ENCODE measurements at regions not wholly inside any gene's neighbourhood (a gene's known extent, or its start where the extent isn't known, plus 50 kb on each side); places are given as distances from the start of the nearest gene placed in this dataset.

DNA sequence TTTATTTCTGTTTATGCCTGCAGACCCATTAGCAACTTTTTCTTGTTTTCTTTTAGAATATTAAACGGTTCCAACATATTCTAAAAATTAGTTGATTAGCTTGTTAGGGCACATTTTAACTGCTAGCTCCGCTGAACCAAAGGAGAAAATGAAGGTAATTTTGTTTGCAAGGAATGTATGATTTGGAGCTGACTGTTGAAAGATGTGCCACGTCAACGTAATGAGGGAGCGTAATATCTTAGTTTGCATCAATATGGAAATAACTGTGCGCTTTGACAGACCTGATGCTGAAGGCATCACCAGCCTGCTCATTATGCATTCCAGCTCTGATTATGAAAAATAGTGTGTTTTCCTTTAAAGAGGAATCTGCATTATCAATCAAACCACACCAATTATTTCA is 102.0 kb upstream of the CTBP2 start:
- ATAC-seq (no peak), DNase-seq (no peak)
- no peaks in the 10 kb centered on the region for H3K4me1 ChIP-seq (ENCODE audit: control insufficient read depth in 2 of 2, insufficient read depth in 2 of 2, low read length in 2 of 2)
- no peaks in the 10 kb centered on the region for H3K9me3 ChIP-seq (ENCODE audit: control insufficient read depth in 2 of 3, low read length in 3 of 3)
- H3K36me3 ChIP-seq (ENCODE audit: control insufficient read depth in 2 of 3, insufficient read depth in 3 of 3, low read length in 3 of 3): no peaks in the 10 kb centered on the region
- Mint-ChIP-seq H3K27me3 (peaks cover 0 to 6% (median 0%) of the 10 kb centered on the region in 5 donors), H3K9me3 (peaks cover 0 to 8% (median 0%) of the 10 kb centered on the region in 11 donors), H3K27ac (no peak overlapping the region), H3K36me3 (no peaks in the 10 kb centered on the region), H3K4me3 (no peak overlapping the region), H3K4me1 (no peaks in the 10 kb centered on the region)
- POLR2A ChIA-PET: no interaction called here
- no peaks in the 10 kb centered on the region for H3K27me3 ChIP-seq (ENCODE audit: control insufficient read depth in 2 of 2, insufficient read depth in 2 of 2, low read length in 2 of 2)
- H3K4me3 ChIP-seq (ENCODE audit: low read length): no peak overlapping the region
- intact Hi-C loops (cut with micrococcal nuclease): no loop called here
- H3K27ac ChIP-seq (ENCODE audit: low read depth, low read length): no peak overlapping the region
- CTCF ChIA-PET: no interaction called here

- Mint-ChIP-seq H3K4me3 (no peak overlapping the region), H3K27me3 (peaks cover 0 to 6% (median 0%) of the 10 kb centered on the region in 5 donors), H3K4me1 (no peaks in the 10 kb centered on the region), H3K27ac (no peak overlapping the region), H3K9me3 (peaks cover 0 to 8% (median 0%) of the 10 kb centered on the region in 11 donors), H3K36me3 (no peaks in the 10 kb centered on the region)
- intact Hi-C loops (cut with micrococcal nuclease): no loop called here
- no peak overlapping the region for H3K4me3 ChIP-seq (ENCODE audit: low read length)
- H3K9me3 ChIP-seq (ENCODE audit: control insufficient read depth in 2 of 3, low read length in 3 of 3): no peaks in the 10 kb centered on the region
- no peaks in the 10 kb centered on the region for H3K36me3 ChIP-seq (ENCODE audit: control insufficient read depth in 2 of 3, insufficient read depth in 3 of 3, low read length in 3 of 3)
- no peak for DNase-seq
- H3K27ac ChIP-seq (ENCODE audit: low read depth, low read length): no peak overlapping the region
- ChIA-PET CTCF (no interaction called here), POLR2A (no interaction called here)
- no peak for ATAC-seq
- H3K27me3 ChIP-seq (ENCODE audit: control insufficient read depth in 2 of 2, insufficient read depth in 2 of 2, low read length in 2 of 2): no peaks in the 10 kb centered on the region
- no peaks in the 10 kb centered on the region for H3K4me1 ChIP-seq (ENCODE audit: control insufficient read depth in 2 of 2, insufficient read depth in 2 of 2, low read length in 2 of 2)
These were observed 101.3 kb upstream of the CTBP2 start for GRCh38 chr10:125261491-125262186.

- Histone ChIP-seq H3K4me1 (ENCODE audit: control insufficient read depth in 2 of 2, insufficient read depth in 2 of 2, low read length in 2 of 2) (no peaks in the 10 kb centered on the region), H3K27me3 (ENCODE audit: control insufficient read depth in 2 of 2, insufficient read depth in 2 of 2, low read length in 2 of 2) (no peaks in the 10 kb centered on the region), H3K27ac (ENCODE audit: low read depth, low read length) (no peak overlapping the region), H3K4me3 (ENCODE audit: low read length) (no peak overlapping the region), H3K9me3 (ENCODE audit: control insufficient read depth in 2 of 3, low read length in 3 of 3) (no peaks in the 10 kb centered on the region), H3K36me3 (ENCODE audit: control insufficient read depth in 2 of 3, insufficient read depth in 3 of 3, low read length in 3 of 3) (no peaks in the 10 kb centered on the region)
- no peaks in the 10 kb centered on the region for H3K4me1 Mint-ChIP-seq
- no peak for ATAC-seq
- no peak for DNase-seq
- intact Hi-C loops (cut with micrococcal nuclease): no loop called here
- H3K27me3 Mint-ChIP-seq: peaks cover 0 to 6% (median 0%) of the 10 kb centered on the region in 5 donors
- no peak overlapping the region for H3K27ac Mint-ChIP-seq
- no peak overlapping the region for H3K4me3 Mint-ChIP-seq
- ChIA-PET POLR2A (no interaction called here), CTCF (no interaction called here)
- H3K36me3 Mint-ChIP-seq: no peaks in the 10 kb centered on the region
- H3K9me3 Mint-ChIP-seq: peaks cover 0 to 8% (median 0%) of the 10 kb centered on the region in 11 donors
These were observed 99.9 kb upstream of the CTBP2 start for GRCh38 chr10:125260260-125260659.

DNA sequence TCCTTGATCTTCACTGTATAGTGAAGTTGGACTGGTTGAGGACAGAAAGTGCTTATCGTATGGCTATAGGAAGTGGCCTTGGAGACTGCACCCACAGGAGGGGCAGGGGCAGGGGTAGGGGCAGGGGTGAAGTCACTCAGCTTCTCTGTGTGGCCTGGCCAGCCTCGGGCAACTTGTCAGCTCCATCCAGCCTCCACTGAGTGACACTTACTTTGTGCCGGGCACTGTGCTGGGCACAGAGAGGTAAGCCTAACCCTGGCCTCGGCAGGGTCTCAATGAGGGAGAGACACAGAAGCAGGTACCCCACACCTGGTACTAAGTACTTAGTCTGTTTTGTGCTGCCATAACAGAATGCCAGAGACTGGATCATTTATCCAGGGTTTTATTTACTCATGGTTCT is 99.3 kb upstream of the CTBP2 start:
- H3K36me3 Mint-ChIP-seq: no peaks in the 10 kb centered on the region
- intact Hi-C loops (cut with micrococcal nuclease): no loop called here
- H3K27me3 ChIP-seq (ENCODE audit: control insufficient read depth in 2 of 2, insufficient read depth in 2 of 2, low read length in 2 of 2): no peaks in the 10 kb centered on the region

GRCh38 chr10:125258676-125259075 is 98.3 kb upstream of the CTBP2 start:
- ChIA-PET CTCF (no interaction called here), POLR2A (no interaction called here)

More for the DNA sequence above, 99.3 kb upstream of the CTBP2 start:
- no peak for DNase-seq
- ChIA-PET CTCF (no interaction called here), POLR2A (no interaction called here)
- Mint-ChIP-seq H3K4me3 (no peak overlapping the region), H3K27me3 (peaks cover 0 to 2% (median 0%) of the 10 kb centered on the region in 5 donors), H3K9me3 (peaks cover 0 to 9% (median 2%) of the 10 kb centered on the region in 11 donors), H3K4me1 (no peaks in the 10 kb centered on the region), H3K27ac (no peak overlapping the region)
- no peaks in the 10 kb centered on the region for H3K36me3 ChIP-seq (ENCODE audit: control insufficient read depth in 2 of 3, insufficient read depth in 3 of 3, low read length in 3 of 3)
- H3K27ac ChIP-seq (ENCODE audit: low read depth, low read length): no peak overlapping the region
- H3K4me3 ChIP-seq (ENCODE audit: low read length): no peak overlapping the region
- H3K4me1 ChIP-seq (ENCODE audit: control insufficient read depth in 2 of 2, insufficient read depth in 2 of 2, low read length in 2 of 2): no peaks in the 10 kb centered on the region
- no peak for ATAC-seq
- no peaks in the 10 kb centered on the region for H3K9me3 ChIP-seq (ENCODE audit: control insufficient read depth in 2 of 3, low read length in 3 of 3)

DNA sequence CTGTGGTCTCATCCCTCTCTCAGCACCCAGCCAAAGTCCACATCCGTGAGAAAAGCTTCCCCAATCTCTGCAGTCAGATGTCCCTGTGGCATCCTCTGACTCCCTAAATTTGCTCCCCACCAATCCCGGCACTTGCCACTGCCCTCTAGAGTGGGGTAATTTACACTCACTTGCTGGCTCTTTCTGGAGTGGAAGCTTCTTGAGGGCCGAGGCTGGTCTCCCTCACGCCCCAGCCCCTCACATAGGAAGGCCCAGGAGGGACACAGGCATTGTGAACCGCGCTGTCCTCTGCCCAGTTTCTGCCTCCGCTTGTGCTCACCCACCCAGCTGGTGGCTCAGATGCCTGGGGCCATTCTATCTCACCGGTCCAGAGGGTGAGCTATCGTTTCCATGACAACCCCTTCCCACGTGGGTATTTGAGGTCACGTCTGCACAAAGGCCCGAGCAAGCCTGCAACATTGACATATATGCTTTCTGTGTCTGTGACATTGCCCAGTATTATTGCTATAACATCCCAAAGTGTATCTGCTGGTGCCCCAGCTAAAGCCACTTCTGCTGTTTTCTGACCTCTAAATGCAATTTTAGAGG is 97.3 kb upstream of the CTBP2 start:
- Histone ChIP-seq H3K4me3 (ENCODE audit: low read length) (no peak overlapping the region), H3K4me1 (ENCODE audit: control insufficient read depth in 2 of 2, insufficient read depth in 2 of 2, low read length in 2 of 2) (no peaks in the 10 kb centered on the region), H3K36me3 (ENCODE audit: control insufficient read depth in 2 of 3, insufficient read depth in 3 of 3, low read length in 3 of 3) (no peaks in the 10 kb centered on the region), H3K27ac (ENCODE audit: low read depth, low read length) (no peak overlapping the region), H3K27me3 (ENCODE audit: control insufficient read depth in 2 of 2, insufficient read depth in 2 of 2, low read length in 2 of 2) (no peaks in the 10 kb centered on the region), H3K9me3 (ENCODE audit: control insufficient read depth in 2 of 3, low read length in 3 of 3) (no peaks in the 10 kb centered on the region)
- POLR2A ChIA-PET: no interaction called here
- peaks cover 0 to 12% (median 0%) of the 10 kb centered on the region in 5 donors for H3K27me3 Mint-ChIP-seq
- H3K36me3 Mint-ChIP-seq: no peaks in the 10 kb centered on the region
- intact Hi-C loops (cut with micrococcal nuclease): no loop called here
- no peak overlapping the region for H3K27ac Mint-ChIP-seq
- H3K4me3 Mint-ChIP-seq: no peak overlapping the region
- peaks cover 0 to 29% (median 6%) of the 10 kb centered on the region in 11 donors for H3K9me3 Mint-ChIP-seq
- H3K4me1 Mint-ChIP-seq: peaks cover 0 to 3% (median 0%) of the 10 kb centered on the region in 7 donors
- DNase-seq (no peak), ATAC-seq (no peak)
- CTCF ChIA-PET: no interaction called here

More at GRCh38 chr10:125258676-125259075, 98.3 kb upstream of the CTBP2 start:
- Histone ChIP-seq H3K27me3 (ENCODE audit: control insufficient read depth in 2 of 2, insufficient read depth in 2 of 2, low read length in 2 of 2) (no peaks in the 10 kb centered on the region), H3K27ac (ENCODE audit: low read depth, low read length) (no peak overlapping the region), H3K36me3 (ENCODE audit: control insufficient read depth in 2 of 3, insufficient read depth in 3 of 3, low read length in 3 of 3) (no peaks in the 10 kb centered on the region), H3K4me1 (ENCODE audit: control insufficient read depth in 2 of 2, insufficient read depth in 2 of 2, low read length in 2 of 2) (no peaks in the 10 kb centered on the region), H3K4me3 (ENCODE audit: low read length) (no peak overlapping the region), H3K9me3 (ENCODE audit: control insufficient read depth in 2 of 3, low read length in 3 of 3) (no peaks in the 10 kb centered on the region)
- H3K27me3 Mint-ChIP-seq: peaks cover 0 to 8% (median 0%) of the 10 kb centered on the region in 5 donors
- no peak overlapping the region for H3K27ac Mint-ChIP-seq
- intact Hi-C loops (cut with micrococcal nuclease): no loop called here
- ATAC-seq (no peak), DNase-seq (no peak)
- no peaks in the 10 kb centered on the region for H3K36me3 Mint-ChIP-seq
- H3K9me3 Mint-ChIP-seq: peaks cover 0 to 19% (median 3%) of the 10 kb centered on the region in 11 donors
- peaks cover 0 to 1% (median 0%) of the 10 kb centered on the region in 7 donors for H3K4me1 Mint-ChIP-seq
- H3K4me3 Mint-ChIP-seq: no peak overlapping the region

DNA sequence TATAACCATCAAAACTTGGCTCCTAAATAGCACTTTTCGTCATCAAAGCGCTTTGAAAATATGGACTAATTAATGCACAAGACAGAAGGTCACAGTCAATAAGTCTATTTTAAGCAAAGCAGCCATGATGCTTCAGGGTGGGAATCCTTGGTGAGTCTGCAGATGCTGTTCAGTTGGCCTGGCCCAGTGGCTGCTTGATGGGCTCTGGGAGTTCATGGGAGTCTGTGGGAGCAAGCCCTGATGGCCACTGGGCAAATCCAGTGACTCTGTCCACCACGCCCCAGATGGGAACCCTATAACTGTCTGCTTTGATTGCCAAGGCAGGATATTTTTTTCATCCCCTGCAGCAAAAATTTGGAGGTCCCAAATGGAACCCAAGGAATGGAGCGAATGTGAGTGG is 95.7 kb upstream of the CTBP2 start:
- Mint-ChIP-seq H3K4me1 (peaks cover 0 to 3% (median 0%) of the 10 kb centered on the region in 7 donors), H3K4me3 (no peak overlapping the region), H3K27me3 (peaks cover 0 to 12% (median 0%) of the 10 kb centered on the region in 5 donors), H3K36me3 (no peaks in the 10 kb centered on the region), H3K9me3 (peaks cover 0 to 36% (median 13%) of the 10 kb centered on the region in 11 donors), H3K27ac (no peak overlapping the region)
- H3K27ac ChIP-seq (ENCODE audit: low read depth, low read length): no peak overlapping the region
- ChIA-PET CTCF (no interaction called here), POLR2A (no interaction called here)
- DNase-seq (no peak), ATAC-seq (no peak)
- H3K9me3 ChIP-seq (ENCODE audit: control insufficient read depth in 2 of 3, low read length in 3 of 3): no peaks in the 10 kb centered on the region
- no peaks in the 10 kb centered on the region for H3K36me3 ChIP-seq (ENCODE audit: control insufficient read depth in 2 of 3, insufficient read depth in 3 of 3, low read length in 3 of 3)
- no peak overlapping the region for H3K4me3 ChIP-seq (ENCODE audit: low read length)
- no peaks in the 10 kb centered on the region for H3K4me1 ChIP-seq (ENCODE audit: control insufficient read depth in 2 of 2, insufficient read depth in 2 of 2, low read length in 2 of 2)
- intact Hi-C loops (cut with micrococcal nuclease): no loop called here
- no peaks in the 10 kb centered on the region for H3K27me3 ChIP-seq (ENCODE audit: control insufficient read depth in 2 of 2, insufficient read depth in 2 of 2, low read length in 2 of 2)
